HepG2 (cell line): ENCODE measurements at regions not wholly inside any gene's neighbourhood (a gene's known extent, or its start where the extent isn't known, plus 50 kb on each side); places are given as distances from the start of the nearest gene placed in this dataset.

Source experiments
- BCL6 ChIP-seq: IDR thresholded peaks from 2 replicates; pipeline ENCODE4 v1.6.1; 2016; ENCODE audit warnings: missing genetic modification reagents, missing compliant biosample characterization
- CEBPB ChIP-seq: IDR thresholded peaks from 2 replicates; pipeline ENCODE4 v1.6.1; 2011; ENCODE audit warnings: low read depth, low read length, improper control_type of control experiment, borderline replicate concordance
- CHD2 ChIP-seq: IDR thresholded peaks from 2 replicates; pipeline ENCODE4 v1.6.1; 2011; ENCODE audit warnings: low read depth, low read length, improper control_type of control experiment
- CTCF ChIP-seq: sonication (generic); formaldehyde crosslinking; IDR thresholded peaks from 2 replicates; pipeline ENCODE4 v1.5.0; 2020; ENCODE audit warnings: mild to moderate bottlenecking, missing genetic modification reagents, moderate library complexity
- MLLT10 ChIP-seq: sonication (generic); formaldehyde crosslinking; IDR thresholded peaks from 2 replicates; pipeline ENCODE4 v1.4.0; 2020; ENCODE audit warnings: missing genetic modification reagents
- NFE2L2 ChIP-seq: fragments of 150-350 bp; IDR thresholded peaks from 2 replicates; pipeline ENCODE4 v1.6.1; 2014; ENCODE audit warnings: low read length
- PAWR ChIP-seq: sonication (generic); formaldehyde crosslinking; IDR thresholded peaks from 2 replicates; pipeline ENCODE4 v1.4.0; 2020; ENCODE audit warnings: missing genetic modification reagents, mild to moderate bottlenecking, borderline replicate concordance
- PHB2 ChIP-seq: fragments of 450-650 bp; IDR thresholded peaks from 2 replicates; pipeline ENCODE4 v1.6.1; 2018; ENCODE audit not compliant: partially characterized antibody
- PPARG ChIP-seq: conservative IDR thresholded peaks from 2 replicates; pipeline ENCODE4 v1.6.1; 2016; ENCODE audit warnings: missing biosample characterization, missing genetic modification reagents
- RBAK ChIP-seq: sonication (generic); formaldehyde crosslinking; IDR thresholded peaks from 2 replicates; pipeline ENCODE4 v1.5.1; 2020; ENCODE audit warnings: mild to moderate bottlenecking, missing genetic modification reagents
- SMARCC2 ChIP-seq: fragments of 450-650 bp; IDR thresholded peaks from 2 replicates; pipeline ENCODE4 v1.6.1; 2017; ENCODE audit warnings: antibody characterized with exemption, mild to moderate bottlenecking
- SOX5 ChIP-seq: IDR thresholded peaks from 2 replicates; pipeline ENCODE4 v1.6.1; 2016; ENCODE audit warnings: borderline replicate concordance
- SRSF9 ChIP-seq: fragments of 200-400 bp; formaldehyde crosslinking; IDR thresholded peaks from 2 replicates; pipeline ENCODE4 v1.6.1; 2018; ENCODE audit warnings: borderline replicate concordance, mild to moderate bottlenecking, low read depth, low read length; ENCODE audit not compliant: insufficient read depth, poor library complexity, severe bottlenecking
- TBX2 ChIP-seq: sonication (generic); formaldehyde crosslinking; IDR thresholded peaks from 2 replicates; pipeline ENCODE4 v1.5.0; 2020; ENCODE audit warnings: missing genetic modification reagents, mild to moderate bottlenecking, borderline replicate concordance
- TCF12 ChIP-seq, 2 experiments: fragments of 450-650 bp in 1 of 2; sonication (generic) in 1 of 2; formaldehyde crosslinking in 1 of 2; IDR thresholded peaks; 2 replicates each; pipeline versions ENCODE4 v1.6.1 to v1.8.0; 2017 to 2022; ENCODE audit warnings: antibody characterized with exemption in 1 of 2, mild to moderate bottlenecking in 1 of 2, missing genetic modification reagents in 1 of 2, moderate library complexity in 1 of 2
- YEATS2 ChIP-seq: sonication (generic); formaldehyde crosslinking; IDR thresholded peaks from 2 replicates; pipeline ENCODE4 v1.4.0; 2020; ENCODE audit warnings: missing genetic modification reagents, borderline replicate concordance
- ZNF432 ChIP-seq: sonication (generic); formaldehyde crosslinking; IDR thresholded peaks from 2 replicates; pipeline ENCODE4 v1.5.0; 2020; ENCODE audit warnings: missing genetic modification reagents, mild to moderate bottlenecking, borderline replicate concordance
- TF ChIP-seq, protein P1 (sequence below): sonication (generic); formaldehyde crosslinking; IDR thresholded peaks from 2 replicates; pipeline ENCODE4 v1.4.0; 2020; ENCODE audit warnings: low read depth, mild to moderate bottlenecking, missing genetic modification reagents
- TF ChIP-seq, protein P2 (sequence below): IDR thresholded peaks from 2 replicates; pipeline ENCODE4 v1.6.1; 2016; ENCODE audit warnings: control low read depth
- TF ChIP-seq, protein P3 (sequence below): IDR thresholded peaks from 2 replicates; pipeline ENCODE4 v1.6.1; 2016; ENCODE audit warnings: low read depth
- TF ChIP-seq, protein P4 (sequence below): sonication (generic); formaldehyde crosslinking; IDR thresholded peaks from 2 replicates; pipeline ENCODE4 v1.4.0; 2020; ENCODE audit warnings: missing genetic modification reagents, mild to moderate bottlenecking, borderline replicate concordance

DNA sequence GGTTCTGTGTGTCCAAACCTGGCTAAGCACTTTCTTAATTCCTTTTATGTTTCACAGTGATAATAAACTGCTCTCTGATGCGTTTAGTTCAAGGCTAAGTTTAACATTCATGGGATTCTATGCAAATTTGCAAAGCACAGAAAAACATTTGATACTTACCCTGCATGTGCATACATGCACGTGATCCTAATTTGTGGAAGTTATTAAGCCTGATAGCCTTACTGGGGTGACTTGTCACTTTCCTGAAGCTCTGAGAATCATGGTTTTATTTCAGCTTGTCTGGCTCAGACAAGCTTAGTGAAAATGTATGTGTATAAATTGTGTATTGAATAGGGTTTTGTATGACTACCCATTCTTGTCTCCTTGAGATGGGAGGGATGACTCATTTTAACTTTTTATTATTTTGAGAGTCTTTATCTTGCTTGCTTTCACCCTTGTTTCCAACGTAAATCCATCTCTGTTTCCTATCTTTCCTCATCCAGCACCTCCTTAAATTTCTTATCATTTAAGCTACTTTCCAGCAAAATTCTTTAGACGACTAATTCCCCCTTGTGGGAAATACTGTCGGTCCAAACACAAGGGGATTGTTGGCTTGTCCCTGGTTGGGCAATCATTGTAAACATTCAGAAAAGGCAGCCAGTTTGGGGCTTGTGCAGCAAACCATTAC, 167.1 kb downstream of the C11orf91 start (continued):
- no peak for TF ChIP-seq CHD2
- TF ChIP-seq TCF12 (IDR thresholded peaks at IDR 0.05) = no peak
- no peak for TF ChIP-seq TCF12 (CRISPR knock-in tag; IDR thresholded peaks at IDR 0.05)
- no peak for TF ChIP-seq PPARG
- no peak for TF ChIP-seq MLLT10 (CRISPR knock-in tag)
- TF ChIP-seq PAWR (CRISPR knock-in tag) = no peak
- no peak for TF ChIP-seq TBX2
- TF ChIP-seq CTCF (CRISPR knock-in tag) = 0 out of 2 replicates have a peak, but pooled peaks have one; percentile 10
- peak; percentile 70; the same call in 1 of the 2 replicates for TF ChIP-seq CEBPB
- TF ChIP-seq, protein P1, sequence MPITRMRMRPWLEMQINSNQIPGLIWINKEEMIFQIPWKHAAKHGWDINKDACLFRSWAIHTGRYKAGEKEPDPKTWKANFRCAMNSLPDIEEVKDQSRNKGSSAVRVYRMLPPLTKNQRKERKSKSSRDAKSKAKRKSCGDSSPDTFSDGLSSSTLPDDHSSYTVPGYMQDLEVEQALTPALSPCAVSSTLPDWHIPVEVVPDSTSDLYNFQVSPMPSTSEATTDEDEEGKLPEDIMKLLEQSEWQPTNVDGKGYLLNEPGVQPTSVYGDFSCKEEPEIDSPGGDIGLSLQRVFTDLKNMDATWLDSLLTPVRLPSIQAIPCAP = no peak
- no peak for TF ChIP-seq PHB2
- TF ChIP-seq YEATS2 = no peak
- no peak for TF ChIP-seq SOX5 (CRISPR knock-in tag)
- TF ChIP-seq NFE2L2 = no peak
- no peak for TF ChIP-seq RBAK (CRISPR knock-in tag)
- no peak for TF ChIP-seq SRSF9
- peak; percentile 37; the same call in 1 of the 2 replicates for TF ChIP-seq BCL6
- TF ChIP-seq, protein P2, sequence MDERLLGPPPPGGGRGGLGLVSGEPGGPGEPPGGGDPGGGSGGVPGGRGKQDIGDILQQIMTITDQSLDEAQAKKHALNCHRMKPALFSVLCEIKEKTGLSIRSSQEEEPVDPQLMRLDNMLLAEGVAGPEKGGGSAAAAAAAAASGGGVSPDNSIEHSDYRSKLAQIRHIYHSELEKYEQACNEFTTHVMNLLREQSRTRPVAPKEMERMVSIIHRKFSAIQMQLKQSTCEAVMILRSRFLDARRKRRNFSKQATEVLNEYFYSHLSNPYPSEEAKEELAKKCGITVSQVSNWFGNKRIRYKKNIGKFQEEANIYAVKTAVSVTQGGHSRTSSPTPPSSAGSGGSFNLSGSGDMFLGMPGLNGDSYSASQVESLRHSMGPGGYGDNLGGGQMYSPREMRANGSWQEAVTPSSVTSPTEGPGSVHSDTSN = no peak
- TF ChIP-seq, protein P3, sequence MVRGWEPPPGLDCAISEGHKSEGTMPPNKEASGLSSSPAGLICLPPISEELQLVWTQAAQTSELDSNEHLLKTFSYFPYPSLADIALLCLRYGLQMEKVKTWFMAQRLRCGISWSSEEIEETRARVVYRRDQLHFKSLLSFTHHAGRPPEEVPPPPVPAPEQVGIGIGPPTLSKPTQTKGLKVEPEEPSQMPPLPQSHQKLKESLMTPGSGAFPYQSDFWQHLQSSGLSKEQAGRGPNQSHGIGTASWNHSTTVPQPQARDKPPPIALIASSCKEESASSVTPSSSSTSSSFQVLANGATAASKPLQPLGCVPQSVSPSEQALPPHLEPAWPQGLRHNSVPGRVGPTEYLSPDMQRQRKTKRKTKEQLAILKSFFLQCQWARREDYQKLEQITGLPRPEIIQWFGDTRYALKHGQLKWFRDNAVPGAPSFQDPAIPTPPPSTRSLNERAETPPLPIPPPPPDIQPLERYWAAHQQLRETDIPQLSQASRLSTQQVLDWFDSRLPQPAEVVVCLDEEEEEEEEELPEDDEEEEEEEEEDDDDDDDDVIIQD (CRISPR knock-in tag) = no peak
- TF ChIP-seq, protein P4, sequence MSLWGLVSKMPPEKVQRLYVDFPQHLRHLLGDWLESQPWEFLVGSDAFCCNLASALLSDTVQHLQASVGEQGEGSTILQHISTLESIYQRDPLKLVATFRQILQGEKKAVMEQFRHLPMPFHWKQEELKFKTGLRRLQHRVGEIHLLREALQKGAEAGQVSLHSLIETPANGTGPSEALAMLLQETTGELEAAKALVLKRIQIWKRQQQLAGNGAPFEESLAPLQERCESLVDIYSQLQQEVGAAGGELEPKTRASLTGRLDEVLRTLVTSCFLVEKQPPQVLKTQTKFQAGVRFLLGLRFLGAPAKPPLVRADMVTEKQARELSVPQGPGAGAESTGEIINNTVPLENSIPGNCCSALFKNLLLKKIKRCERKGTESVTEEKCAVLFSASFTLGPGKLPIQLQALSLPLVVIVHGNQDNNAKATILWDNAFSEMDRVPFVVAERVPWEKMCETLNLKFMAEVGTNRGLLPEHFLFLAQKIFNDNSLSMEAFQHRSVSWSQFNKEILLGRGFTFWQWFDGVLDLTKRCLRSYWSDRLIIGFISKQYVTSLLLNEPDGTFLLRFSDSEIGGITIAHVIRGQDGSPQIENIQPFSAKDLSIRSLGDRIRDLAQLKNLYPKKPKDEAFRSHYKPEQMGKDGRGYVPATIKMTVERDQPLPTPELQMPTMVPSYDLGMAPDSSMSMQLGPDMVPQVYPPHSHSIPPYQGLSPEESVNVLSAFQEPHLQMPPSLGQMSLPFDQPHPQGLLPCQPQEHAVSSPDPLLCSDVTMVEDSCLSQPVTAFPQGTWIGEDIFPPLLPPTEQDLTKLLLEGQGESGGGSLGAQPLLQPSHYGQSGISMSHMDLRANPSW = no peak
- TF ChIP-seq ZNF432 (CRISPR knock-in tag) = no peak
- no peak for TF ChIP-seq SMARCC2
